ENCODE measurements at regions not wholly inside any gene's neighbourhood (a gene's known extent, or its start where the extent isn't known, plus 50 kb on each side); places are given as distances from the start of the nearest gene placed in this dataset.
"Not testable (repeated sequence)": the region's sequence is repeated elsewhere in the genome, so short reads cannot be mapped to it uniquely, and the experiment has no call there.

DNA sequence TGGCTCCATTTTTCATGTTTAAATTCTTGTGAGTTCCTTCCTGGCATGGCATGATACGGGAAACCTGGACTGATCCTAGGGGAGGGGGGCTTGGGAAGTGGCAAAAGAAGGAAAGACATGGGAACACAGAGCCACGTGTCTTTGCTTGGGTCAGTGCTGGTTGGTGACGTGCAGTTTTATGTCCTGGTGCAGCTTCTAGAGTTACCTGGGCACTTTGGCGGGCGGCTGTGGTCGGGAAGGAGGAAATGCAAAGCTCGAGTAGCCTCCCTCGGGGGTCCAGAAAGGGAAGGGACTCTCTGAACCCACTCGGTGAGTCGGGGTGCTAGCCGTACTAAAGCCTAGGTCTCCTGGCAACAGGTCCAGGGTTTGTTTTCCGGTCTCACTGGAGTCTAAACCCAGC is 94.6 kb downstream of the APOB start:
- no peak for DNase-seq (ENCODE audit: low spot score)

- no peak for DNase-seq (ENCODE audit: low spot score)
These were observed 97.4 kb downstream of the APOB start for GRCh38 chr2:20946468-20946867.

- DNase-seq (ENCODE audit: low spot score): not testable (repeated sequence)
These were observed 100.2 kb downstream of the APOB start for GRCh38 chr2:20943721-20944120.

- DNase-seq (ENCODE audit: low spot score): no peak
These were observed 101.2 kb downstream of the APOB start for GRCh38 chr2:20942646-20943125.

GRCh38 chr2:20940856-20941255 is 103.0 kb downstream of the APOB start:
- no peak for DNase-seq (ENCODE audit: low spot score)

DNA sequence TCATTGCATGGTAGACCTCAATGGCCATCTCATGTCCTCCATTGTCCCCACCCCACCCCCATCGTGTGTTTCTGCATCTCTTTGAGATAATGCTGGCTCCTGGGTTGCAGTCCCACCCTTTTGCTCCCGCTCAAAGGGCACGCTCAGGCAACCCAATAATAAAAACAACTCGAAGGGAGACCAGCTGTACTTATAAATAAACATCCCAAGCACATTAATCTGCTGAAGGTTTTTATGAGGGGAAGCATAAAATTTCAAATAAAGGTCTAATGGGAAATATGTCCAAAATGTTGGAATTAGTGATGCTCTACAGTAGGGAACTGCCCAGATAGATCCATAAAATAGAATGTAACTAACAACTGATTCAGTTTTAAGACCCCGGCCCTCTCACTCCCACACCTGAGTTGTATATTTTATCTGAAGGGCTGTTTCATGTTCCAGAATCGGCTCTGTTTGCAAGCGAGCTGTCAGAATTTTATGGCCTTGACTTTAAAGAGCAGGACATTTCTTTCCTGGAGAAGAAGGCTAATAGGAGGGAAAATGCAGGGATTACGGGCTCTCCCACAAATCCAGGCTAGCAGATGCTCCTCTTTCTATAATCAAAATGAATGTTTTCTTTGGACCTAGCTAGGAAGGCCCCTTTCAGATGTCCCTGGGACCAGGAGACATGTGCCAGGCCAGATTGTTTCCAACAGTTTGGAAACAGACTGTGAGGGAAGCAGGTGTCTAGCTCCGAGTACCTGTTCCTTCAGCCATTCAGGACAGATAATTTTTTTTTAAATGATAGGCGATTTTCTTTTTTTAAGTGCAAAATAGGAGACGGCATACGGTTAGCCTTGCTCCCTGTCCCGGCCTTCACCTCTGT is 103.7 kb downstream of the APOB start:
- DNase-seq (ENCODE audit: low spot score): no peak

DNA sequence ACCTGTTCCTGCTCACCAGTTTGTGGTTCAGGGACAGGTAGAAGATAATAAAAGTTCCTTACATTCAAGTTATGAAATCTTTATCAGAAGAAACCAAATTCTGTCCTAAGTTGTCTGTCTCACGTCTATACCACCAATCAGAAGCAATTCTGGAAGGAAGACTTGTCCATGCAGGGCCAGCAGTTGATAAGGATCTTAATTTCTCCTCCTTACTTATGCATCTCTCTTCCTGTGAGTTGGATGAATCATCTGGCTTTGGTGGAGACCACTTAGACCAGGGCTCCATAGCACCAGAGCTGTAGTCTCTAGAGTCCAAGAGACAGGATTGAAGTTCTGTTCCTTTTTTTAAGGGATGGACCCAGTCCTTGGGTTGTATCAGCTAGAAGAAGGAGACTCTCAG is 106.5 kb downstream of the APOB start:
- DNase-seq (ENCODE audit: low spot score): no peak

- DNase-seq (ENCODE audit: low spot score): no peak
These were observed 108.6 kb downstream of the APOB start for GRCh38 chr2:20935168-20935775.

DNA sequence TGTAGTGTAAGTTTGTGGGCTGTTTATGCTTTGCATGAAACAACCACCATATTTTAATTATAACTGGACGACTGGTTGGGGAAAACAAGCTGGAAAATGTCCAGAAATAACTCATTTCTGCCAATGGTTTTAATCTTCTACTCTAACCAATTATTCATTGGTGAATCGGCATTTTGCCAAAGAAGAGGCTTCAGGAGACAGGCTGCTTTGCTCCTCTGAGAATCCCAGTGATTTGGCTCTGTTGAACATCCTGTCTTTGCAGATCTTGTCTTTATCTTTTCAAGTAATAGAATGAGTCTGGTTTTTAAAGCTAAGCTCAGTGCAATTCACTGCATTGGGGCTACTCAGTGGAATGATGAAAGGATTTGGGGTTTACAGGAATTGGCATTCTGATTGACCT is 109.6 kb downstream of the APOB start:
- DNase-seq (ENCODE audit: low spot score): no peak

DNA sequence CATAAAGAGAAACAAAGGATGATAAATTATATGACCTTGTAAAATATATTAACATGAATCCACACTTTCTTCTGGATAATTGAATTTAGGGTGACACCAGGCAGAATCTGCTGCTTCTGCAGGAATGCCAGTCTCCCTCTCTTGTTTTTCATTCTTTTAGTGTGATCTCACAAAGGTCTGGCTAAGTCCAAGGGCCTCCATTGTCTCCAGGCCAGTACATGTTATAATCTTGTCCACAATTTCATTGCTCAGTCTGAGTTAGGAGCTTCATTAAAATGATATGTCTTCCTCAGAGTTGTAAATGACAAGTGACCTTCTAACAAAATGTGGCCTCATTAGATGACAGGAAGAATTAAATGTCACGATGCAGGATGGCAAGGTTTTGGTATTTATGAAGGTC is 110.2 kb downstream of the APOB start:
- DNase-seq (ENCODE audit: low spot score): no peak

- no peak for DNase-seq (ENCODE audit: low spot score)
These were observed 108.4 kb upstream of the LDAH start for GRCh38 chr2:20931346-20931745.

DNA sequence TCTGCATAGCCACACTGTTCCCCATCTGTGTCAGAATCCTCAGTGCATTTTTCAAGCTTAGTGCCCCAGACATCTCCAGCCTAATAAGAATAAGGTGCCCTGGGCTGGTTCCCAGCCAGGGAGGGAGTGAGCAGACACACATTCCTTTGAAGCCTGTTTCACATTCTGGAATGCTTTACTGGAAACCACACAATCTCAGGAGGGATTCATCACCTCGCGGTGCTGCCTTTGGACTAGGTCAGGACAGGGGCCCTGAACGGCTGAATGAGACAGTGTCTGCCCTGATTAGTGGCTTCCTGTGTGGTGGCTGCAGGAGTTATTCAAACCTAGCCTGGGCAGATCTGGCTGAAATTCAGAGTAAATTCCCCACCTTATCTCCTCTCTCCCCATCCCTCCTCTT is 108.0 kb upstream of the LDAH start:
- DNase-seq (ENCODE audit: low spot score): peak; percentile 45

DNA sequence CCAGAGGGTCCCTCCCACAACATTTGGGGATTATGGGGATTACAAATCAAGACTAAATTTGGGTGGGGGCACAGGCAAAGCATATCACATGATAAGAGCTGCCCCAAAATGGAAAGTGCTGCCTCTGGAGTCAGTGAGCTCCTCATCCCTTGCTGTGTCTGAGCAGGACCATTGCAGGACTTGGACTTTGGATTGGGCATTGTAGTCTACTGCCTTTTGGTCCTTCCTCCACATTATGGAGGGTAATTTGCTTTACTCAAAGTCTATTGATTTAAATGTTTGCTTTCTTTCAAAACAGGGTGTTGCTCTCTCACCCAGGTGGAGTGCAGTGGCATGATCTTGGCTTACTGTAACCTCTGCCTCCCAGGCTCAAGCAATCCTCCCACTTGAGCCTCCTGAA is 106.8 kb upstream of the LDAH start:
- no peak for DNase-seq (ENCODE audit: low spot score)

DNA sequence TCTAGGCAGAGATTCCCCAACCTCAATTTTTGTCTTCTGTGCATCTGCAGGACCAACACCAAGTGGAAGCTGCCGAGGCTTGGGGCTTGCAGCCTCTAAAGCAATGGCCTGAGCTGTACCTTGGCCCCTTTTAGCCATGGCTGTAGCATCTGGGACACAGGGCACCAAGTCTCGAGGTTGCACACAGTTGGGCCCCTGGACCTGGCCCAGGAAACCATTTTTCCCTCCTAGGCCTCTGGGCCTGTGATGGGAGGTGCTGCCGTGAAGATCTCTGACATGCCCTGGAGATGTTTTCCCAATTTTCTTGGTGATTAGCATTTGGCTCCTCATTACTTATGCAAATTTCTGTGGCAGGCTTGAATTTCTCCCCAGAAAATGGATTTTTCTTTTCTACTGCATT is 105.7 kb upstream of the LDAH start:
- no peak for DNase-seq (ENCODE audit: low spot score)

- no peak for DNase-seq (ENCODE audit: low spot score)
These were observed 102.5 kb upstream of the LDAH start for GRCh38 chr2:20925265-20925889.

DNA sequence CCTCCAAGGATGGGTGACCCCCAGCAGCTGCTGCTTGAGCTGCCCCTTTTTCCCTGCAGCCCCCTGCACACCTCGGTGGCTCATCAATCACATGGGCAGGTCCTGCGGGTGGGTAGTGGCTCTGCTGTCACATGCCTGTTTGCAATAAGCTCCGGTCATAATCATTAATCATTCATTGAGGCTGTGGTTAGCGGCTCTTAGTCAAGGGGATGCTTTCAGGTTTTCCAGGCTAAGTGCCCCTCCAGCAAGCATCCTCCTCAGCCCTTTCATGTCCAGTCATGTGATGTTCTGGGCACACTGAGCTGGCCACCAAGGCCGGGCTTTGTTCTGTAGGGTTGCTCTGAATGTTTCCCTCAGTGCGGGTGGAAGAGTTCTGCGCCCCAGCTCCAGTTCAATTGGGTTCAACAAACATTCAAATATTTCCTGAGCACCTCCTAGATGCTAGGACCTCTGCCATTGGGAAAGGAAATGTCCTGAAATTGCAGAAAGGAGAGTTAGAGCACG is 96.4 kb upstream of the LDAH start:
- no peak for DNase-seq (ENCODE audit: low spot score)

DNA sequence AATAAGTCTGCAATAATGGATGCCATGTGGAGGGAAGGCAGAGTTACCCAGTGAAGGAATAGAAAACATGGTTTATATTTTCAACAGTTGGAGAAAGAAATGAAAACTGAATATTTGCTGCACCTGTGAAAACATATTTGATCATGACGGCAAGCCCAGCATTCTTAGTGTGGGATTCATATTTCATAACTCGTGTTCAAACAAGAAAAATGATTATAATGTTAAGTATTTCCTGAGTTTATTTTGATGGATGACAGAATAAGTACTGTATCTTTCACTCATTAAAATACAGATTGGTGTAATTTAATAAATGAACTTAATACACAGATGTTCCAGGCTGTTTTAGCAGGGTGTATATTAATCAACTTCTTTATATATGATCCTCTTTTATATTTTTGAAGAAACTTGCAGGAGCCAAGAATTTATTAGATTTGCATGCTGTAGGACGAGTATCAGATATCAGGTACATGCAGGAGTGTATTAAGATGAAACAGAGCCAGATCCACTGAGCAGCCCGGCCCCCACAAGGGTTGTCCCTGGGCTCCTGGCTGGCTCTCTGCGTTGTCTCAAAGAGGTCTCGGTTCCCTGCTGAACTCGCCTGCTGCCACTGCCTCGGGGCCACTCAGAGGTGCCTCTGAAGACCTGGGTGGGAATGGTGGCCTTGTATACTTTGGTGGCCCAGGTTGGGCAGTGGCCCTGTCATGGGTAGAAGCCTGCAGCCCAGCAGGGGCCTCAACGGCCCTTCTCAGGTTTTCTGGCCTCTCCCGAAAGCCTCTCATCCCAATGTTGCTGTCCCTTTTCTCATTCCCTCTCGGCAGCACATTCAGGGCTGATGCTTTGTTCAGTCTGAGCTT is 95.0 kb upstream of the LDAH start:
- no peak for DNase-seq (ENCODE audit: low spot score)

GRCh38 chr2:20917287-20917660 is 94.4 kb upstream of the LDAH start:
- no peak for DNase-seq (ENCODE audit: low spot score)

GRCh38 chr2:20916604-20917286 is 93.8 kb upstream of the LDAH start:
- no peak for DNase-seq (ENCODE audit: low spot score)

DNA sequence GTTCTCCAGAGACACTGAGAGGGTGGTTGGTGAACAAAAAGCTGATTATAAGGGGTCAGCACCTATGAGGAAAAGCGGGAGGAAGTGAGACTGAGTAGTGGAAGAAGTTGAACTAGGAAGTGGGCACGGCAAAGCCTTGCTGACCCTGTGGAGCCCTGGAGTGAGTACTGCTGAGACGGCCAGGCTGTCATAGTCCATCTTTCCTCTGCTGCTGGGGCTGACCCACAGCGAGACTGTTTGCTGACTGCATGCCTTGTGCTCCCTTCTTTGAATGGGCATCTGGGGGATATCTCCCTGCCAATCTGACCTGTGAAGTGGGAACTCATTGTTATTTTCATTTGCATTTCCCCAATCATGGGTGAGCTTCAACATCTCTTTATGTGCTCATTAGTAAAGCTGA is 92.4 kb upstream of the LDAH start:
- no peak for DNase-seq (ENCODE audit: low spot score)

DNA sequence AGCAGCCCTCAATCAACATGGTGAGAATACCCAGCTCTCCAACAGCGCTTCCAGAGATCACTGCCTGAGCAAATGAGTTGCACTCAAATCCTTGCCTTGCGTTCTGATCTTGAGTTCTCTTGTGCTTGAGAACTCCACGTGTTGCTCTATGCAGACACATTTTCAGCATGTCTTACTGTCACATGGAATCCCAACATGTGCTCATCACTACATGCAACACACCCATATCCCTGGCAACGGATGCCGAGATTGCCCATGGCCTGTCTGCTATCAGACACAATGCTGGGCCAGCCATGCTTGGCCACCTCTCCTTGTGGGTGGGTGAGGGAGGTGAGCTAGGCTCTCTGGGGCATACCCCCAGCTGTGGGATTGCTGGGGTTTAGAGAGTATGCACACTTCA is 91.9 kb upstream of the LDAH start:
- no peak for DNase-seq (ENCODE audit: low spot score)

Data from H4 (cell line).